ENCODE measurements at regions not wholly inside any gene's neighbourhood (a gene's known extent, or its start where the extent isn't known, plus 50 kb on each side); places are given as distances from the start of the nearest gene placed in this dataset.

DNA sequence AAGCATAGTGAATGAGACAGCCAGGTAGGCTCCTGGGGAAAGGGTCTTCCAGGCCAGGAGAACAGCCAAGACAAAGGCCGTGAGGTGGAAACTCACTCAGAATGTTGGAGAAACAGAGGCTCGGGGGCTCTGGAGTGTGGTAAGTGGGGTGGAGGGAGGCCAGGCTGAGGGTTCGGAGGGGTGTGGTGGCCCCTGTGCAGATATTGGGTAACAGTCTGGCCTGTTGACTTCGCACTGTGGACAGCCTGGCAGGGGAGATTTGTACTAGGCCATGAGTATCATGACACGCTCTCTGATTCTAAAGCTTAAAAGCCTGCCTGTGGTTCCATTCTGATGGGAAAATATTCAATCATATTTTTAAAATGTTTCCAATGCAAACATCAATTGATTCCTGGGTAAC is 239.3 kb downstream of the GADD45G start:
- H3K9me3 ChIP-seq (replicated peaks; ENCODE audit: insufficient read depth, low read length) = no peaks in the 10 kb centered on the region
- no peak overlapping the region for H3K27ac ChIP-seq (ENCODE audit: low read length)
- H3K36me3 ChIP-seq (replicated peaks; ENCODE audit: insufficient read depth, low read length) = no peaks in the 10 kb centered on the region
- no peaks in the 10 kb centered on the region for H3F3A ChIP-seq (ENCODE audit: insufficient read depth, low read length)
- H4K20me1 ChIP-seq (ENCODE audit: insufficient read depth, low read length) = no peaks in the 10 kb centered on the region
- H3K27me3 ChIP-seq (replicated peaks; ENCODE audit: insufficient read depth, low read length) = no peaks in the 10 kb centered on the region
- no peak overlapping the region for H3K9ac ChIP-seq (ENCODE audit: low read length)
- no peaks in the 10 kb centered on the region for H3K79me2 ChIP-seq (ENCODE audit: low read length)
- no peak for DNase-seq
- TF ChIP-seq EZH2phosphoT487 (IDR thresholded peaks at IDR 0.05; ENCODE audit: low read length) = no peak
- TF ChIP-seq, protein P1, sequence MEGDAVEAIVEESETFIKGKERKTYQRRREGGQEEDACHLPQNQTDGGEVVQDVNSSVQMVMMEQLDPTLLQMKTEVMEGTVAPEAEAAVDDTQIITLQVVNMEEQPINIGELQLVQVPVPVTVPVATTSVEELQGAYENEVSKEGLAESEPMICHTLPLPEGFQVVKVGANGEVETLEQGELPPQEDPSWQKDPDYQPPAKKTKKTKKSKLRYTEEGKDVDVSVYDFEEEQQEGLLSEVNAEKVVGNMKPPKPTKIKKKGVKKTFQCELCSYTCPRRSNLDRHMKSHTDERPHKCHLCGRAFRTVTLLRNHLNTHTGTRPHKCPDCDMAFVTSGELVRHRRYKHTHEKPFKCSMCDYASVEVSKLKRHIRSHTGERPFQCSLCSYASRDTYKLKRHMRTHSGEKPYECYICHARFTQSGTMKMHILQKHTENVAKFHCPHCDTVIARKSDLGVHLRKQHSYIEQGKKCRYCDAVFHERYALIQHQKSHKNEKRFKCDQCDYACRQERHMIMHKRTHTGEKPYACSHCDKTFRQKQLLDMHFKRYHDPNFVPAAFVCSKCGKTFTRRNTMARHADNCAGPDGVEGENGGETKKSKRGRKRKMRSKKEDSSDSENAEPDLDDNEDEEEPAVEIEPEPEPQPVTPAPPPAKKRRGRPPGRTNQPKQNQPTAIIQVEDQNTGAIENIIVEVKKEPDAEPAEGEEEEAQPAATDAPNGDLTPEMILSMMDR (IDR thresholded peaks at IDR 0.05; ENCODE audit: low read length) = no peak
- TF ChIP-seq EZH2 (optimal IDR thresholded peaks at IDR 0.05; ENCODE audit: low read depth, low read length) = no peak
- H3K4me1 ChIP-seq (ENCODE audit: low read length) = no peaks in the 10 kb centered on the region
- no peak overlapping the region for H3K4me2 ChIP-seq (ENCODE audit: low read depth, low read length)
- H3K4me3 ChIP-seq (ENCODE audit: low read length) = no peak overlapping the region
- H3K9me2 ChIP-seq (replicated peaks; ENCODE audit: insufficient read depth, low read length) = no peaks in the 10 kb centered on the region
- H2AFZ ChIP-seq (ENCODE audit: low read length) = no peak overlapping the region

DNA sequence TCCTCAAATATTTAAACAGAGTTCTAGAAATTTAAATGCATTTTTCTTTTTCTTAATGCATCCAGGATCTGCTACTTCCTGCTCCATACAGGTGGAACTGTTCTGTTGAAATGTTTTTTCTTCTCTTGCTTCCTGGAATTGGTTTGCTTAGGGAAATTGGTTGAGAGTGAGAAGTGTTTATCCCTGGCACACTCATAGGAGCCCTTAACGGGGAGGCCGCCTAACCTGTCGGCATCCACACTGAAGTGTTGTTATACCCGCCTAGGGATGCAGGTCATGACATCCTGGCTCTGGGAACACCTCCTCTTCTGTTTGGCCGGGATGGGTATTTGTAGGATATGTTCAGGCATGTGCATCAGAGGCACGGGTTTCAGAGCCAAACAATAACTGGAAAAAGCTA is 239.7 kb downstream of the GADD45G start:
- Histone ChIP-seq H4K20me1 (ENCODE audit: insufficient read depth, low read length) (no peaks in the 10 kb centered on the region), H3K79me2 (ENCODE audit: low read length) (no peaks in the 10 kb centered on the region), H3K9me3 (replicated peaks; ENCODE audit: insufficient read depth, low read length) (no peaks in the 10 kb centered on the region), H3K36me3 (replicated peaks; ENCODE audit: insufficient read depth, low read length) (no peaks in the 10 kb centered on the region), H3K9ac (ENCODE audit: low read length) (no peak overlapping the region), H3K4me3 (ENCODE audit: low read length) (no peak overlapping the region), H3K27ac (ENCODE audit: low read length) (no peak overlapping the region), H3K9me2 (replicated peaks; ENCODE audit: insufficient read depth, low read length) (no peaks in the 10 kb centered on the region), H3K27me3 (replicated peaks; ENCODE audit: insufficient read depth, low read length) (no peaks in the 10 kb centered on the region), H3K4me1 (ENCODE audit: low read length) (no peaks in the 10 kb centered on the region), H2AFZ (ENCODE audit: low read length) (no peak overlapping the region), H3K4me2 (ENCODE audit: low read depth, low read length) (no peak overlapping the region), H3F3A (ENCODE audit: insufficient read depth, low read length) (no peaks in the 10 kb centered on the region)
- TF ChIP-seq EZH2phosphoT487 (IDR thresholded peaks at IDR 0.05; ENCODE audit: low read length) = no peak
- TF ChIP-seq, protein P1 (IDR thresholded peaks at IDR 0.05; ENCODE audit: low read length) = no peak
- no peak for TF ChIP-seq EZH2 (optimal IDR thresholded peaks at IDR 0.05; ENCODE audit: low read depth, low read length)
- DNase-seq = no peak

DNA sequence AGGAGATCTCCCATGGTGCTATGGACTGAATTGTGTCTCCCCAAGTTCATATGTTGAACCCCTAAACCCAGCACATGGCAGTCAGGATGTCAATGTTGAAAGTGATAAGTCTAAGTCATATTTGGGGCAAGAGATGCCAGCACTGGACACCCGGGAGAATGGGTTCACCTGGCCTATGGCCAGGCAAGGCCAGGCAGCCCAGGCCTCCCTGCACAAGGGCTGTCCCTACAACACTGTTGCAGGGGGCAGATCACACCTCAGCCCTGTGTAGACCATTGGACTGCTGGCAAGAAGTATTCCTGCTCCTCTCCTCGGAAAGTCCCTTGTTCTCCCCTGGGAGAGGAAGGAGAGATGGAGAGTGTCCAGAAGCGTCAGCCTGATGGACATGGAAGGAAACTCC is 240.5 kb downstream of the GADD45G start:
- H3K9me3 ChIP-seq (replicated peaks; ENCODE audit: insufficient read depth, low read length) = no peaks in the 10 kb centered on the region
- no peak for DNase-seq
- no peaks in the 10 kb centered on the region for H3K79me2 ChIP-seq (ENCODE audit: low read length)

More for the DNA sequence above, 240.5 kb downstream of the GADD45G start:
- Histone ChIP-seq H3K36me3 (replicated peaks; ENCODE audit: insufficient read depth, low read length) (no peaks in the 10 kb centered on the region), H3K4me2 (ENCODE audit: low read depth, low read length) (no peak overlapping the region), H3K4me1 (ENCODE audit: low read length) (no peaks in the 10 kb centered on the region), H3K27me3 (replicated peaks; ENCODE audit: insufficient read depth, low read length) (no peaks in the 10 kb centered on the region), H3K27ac (ENCODE audit: low read length) (no peak overlapping the region), H3F3A (ENCODE audit: insufficient read depth, low read length) (no peaks in the 10 kb centered on the region), H3K4me3 (ENCODE audit: low read length) (no peak overlapping the region), H2AFZ (ENCODE audit: low read length) (no peak overlapping the region), H3K9me2 (replicated peaks; ENCODE audit: insufficient read depth, low read length) (no peaks in the 10 kb centered on the region), H4K20me1 (ENCODE audit: insufficient read depth, low read length) (no peaks in the 10 kb centered on the region), H3K9ac (ENCODE audit: low read length) (no peak overlapping the region)
- TF ChIP-seq, protein P1 (IDR thresholded peaks at IDR 0.05; ENCODE audit: low read length) = no peak
- no peak for TF ChIP-seq EZH2phosphoT487 (IDR thresholded peaks at IDR 0.05; ENCODE audit: low read length)
- no peak for TF ChIP-seq EZH2 (optimal IDR thresholded peaks at IDR 0.05; ENCODE audit: low read depth, low read length)
